ENCODE measurements at regions not wholly inside any gene's neighbourhood (a gene's known extent, or its start where the extent isn't known, plus 50 kb on each side); places are given as distances from the start of the nearest gene placed in this dataset.

DNA sequence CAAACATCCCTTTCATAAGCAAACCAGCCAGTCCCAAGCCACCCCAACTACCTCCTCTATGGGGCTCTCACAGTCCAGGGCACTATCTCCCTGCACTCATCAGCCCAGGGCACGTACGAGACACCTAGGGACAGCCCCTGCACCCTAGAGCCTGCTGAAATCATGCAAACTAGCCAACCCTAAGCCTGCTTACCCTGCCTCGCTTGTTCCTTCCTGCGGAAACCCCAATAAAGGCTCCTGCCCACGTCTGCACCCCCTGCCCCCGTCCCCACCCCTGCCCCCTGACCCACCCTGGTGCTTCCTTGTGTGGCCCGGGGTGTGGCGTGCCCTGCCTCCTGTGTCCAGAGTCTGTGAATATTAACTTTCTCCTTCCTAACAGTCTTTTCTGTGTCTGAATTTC, 135.9 kb downstream of the GADD45G start:
- TF ChIP-seq RELA (IDR thresholded peaks at IDR 0.05; ENCODE audit: borderline replicate concordance, partially characterized antibody) (no peak), CBX3 (IDR thresholded peaks at IDR 0.05; ENCODE audit: borderline replicate concordance, low read depth) (no peak), CHD1 (IDR thresholded peaks at IDR 0.05; ENCODE audit: low read depth, low read length) (no peak), CBFB (IDR thresholded peaks at IDR 0.05; ENCODE audit: low read depth) (no peak), CEBPB (IDR thresholded peaks at IDR 0.05; ENCODE audit: borderline replicate concordance in 1 of 2, low read depth in 2 of 2, low read length in 2 of 2) (no peak), ZZZ3 (IDR thresholded peaks at IDR 0.05; ENCODE audit: control insufficient read depth, insufficient read length, low read depth) (no peak), CHD4 (IDR thresholded peaks at IDR 0.05) (no peak), GATAD2B (conservative IDR thresholded peaks at IDR 0.05; ENCODE audit: low read depth) (no peak), PAX5 (IDR thresholded peaks at IDR 0.05; ENCODE audit: borderline replicate concordance, low read depth, low read length) (no peak), POLR2A (IDR thresholded peaks at IDR 0.05; ENCODE audit: low read depth, low read length) (no peak), TAF1 (IDR thresholded peaks at IDR 0.05; ENCODE audit: borderline replicate concordance, low read depth, low read length) (no peak)
- TF ChIP-seq, protein P1, sequence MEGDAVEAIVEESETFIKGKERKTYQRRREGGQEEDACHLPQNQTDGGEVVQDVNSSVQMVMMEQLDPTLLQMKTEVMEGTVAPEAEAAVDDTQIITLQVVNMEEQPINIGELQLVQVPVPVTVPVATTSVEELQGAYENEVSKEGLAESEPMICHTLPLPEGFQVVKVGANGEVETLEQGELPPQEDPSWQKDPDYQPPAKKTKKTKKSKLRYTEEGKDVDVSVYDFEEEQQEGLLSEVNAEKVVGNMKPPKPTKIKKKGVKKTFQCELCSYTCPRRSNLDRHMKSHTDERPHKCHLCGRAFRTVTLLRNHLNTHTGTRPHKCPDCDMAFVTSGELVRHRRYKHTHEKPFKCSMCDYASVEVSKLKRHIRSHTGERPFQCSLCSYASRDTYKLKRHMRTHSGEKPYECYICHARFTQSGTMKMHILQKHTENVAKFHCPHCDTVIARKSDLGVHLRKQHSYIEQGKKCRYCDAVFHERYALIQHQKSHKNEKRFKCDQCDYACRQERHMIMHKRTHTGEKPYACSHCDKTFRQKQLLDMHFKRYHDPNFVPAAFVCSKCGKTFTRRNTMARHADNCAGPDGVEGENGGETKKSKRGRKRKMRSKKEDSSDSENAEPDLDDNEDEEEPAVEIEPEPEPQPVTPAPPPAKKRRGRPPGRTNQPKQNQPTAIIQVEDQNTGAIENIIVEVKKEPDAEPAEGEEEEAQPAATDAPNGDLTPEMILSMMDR (IDR thresholded peaks at IDR 0.05 in 2 of 3, conservative IDR thresholded peaks at IDR 0.05 in 1 of 3; ENCODE audit: control insufficient read depth in 2 of 3, extremely low read depth in 1 of 3, insufficient read depth in 1 of 3, low read depth in 3 of 3, low read length in 3 of 3): peak in 1 of 3 experiments; percentile 24; a peak in 2 of 6 replicates
